ENCODE measurements at regions not wholly inside any gene's neighbourhood (a gene's known extent, or its start where the extent isn't known, plus 50 kb on each side); places are given as distances from the start of the nearest gene placed in this dataset.
"Not testable (repeated sequence)": the region's sequence is repeated elsewhere in the genome, so short reads cannot be mapped to it uniquely, and the experiment has no call there.

- no peak for DNase-seq
Measured at GRCh38 chr4:32932156-32932555, 2212.0 kb downstream of the PCDH7 start.

- DNase-seq: not testable (repeated sequence)
Measured at GRCh38 chr4:32939222-32939621, 2219.1 kb downstream of the PCDH7 start.

- DNase-seq: no peak
Measured at GRCh38 chr4:32950866-32951265, 2230.7 kb downstream of the PCDH7 start.

- no peak for DNase-seq
Measured at GRCh38 chr4:32958586-32958985, 2238.4 kb downstream of the PCDH7 start.

GRCh38 chr4:32962100-32962499, 2241.9 kb downstream of the PCDH7 start:
- no peak for DNase-seq

GRCh38 chr4:32985256-32985655, 2265.1 kb downstream of the PCDH7 start:
- no peak for DNase-seq

- no peak for DNase-seq
Measured at GRCh38 chr4:32986236-32986635, 2266.1 kb downstream of the PCDH7 start.

- no peak for DNase-seq
Measured at GRCh38 chr4:32987111-32987510, 2266.9 kb downstream of the PCDH7 start.

- no peak for DNase-seq
Measured at GRCh38 chr4:32988165-32988811, 2268.1 kb downstream of the PCDH7 start.

GRCh38 chr4:32991663-32992062, 2271.5 kb downstream of the PCDH7 start:
- no peak for DNase-seq

- DNase-seq: no peak
Measured at GRCh38 chr4:32994981-32995881, 2275.1 kb downstream of the PCDH7 start.

GRCh38 chr4:33013282-33013681, 2293.1 kb downstream of the PCDH7 start:
- no peak for DNase-seq

- no peak for DNase-seq
Measured at GRCh38 chr4:33025236-33025635, 2305.1 kb downstream of the PCDH7 start.

- no peak for DNase-seq
Measured at GRCh38 chr4:33029976-33030375, 2309.8 kb downstream of the PCDH7 start.

- DNase-seq: no peak
Measured at GRCh38 chr4:33031328-33031727, 2311.2 kb downstream of the PCDH7 start.

GRCh38 chr4:33037464-33037863, 2317.3 kb downstream of the PCDH7 start:
- no peak for DNase-seq

GRCh38 chr4:33045334-33045733, 2325.2 kb downstream of the PCDH7 start:
- no peak for DNase-seq

GRCh38 chr4:33052241-33052640, 2332.1 kb downstream of the PCDH7 start:
- DNase-seq: no peak

- DNase-seq: no peak
Measured at GRCh38 chr4:33054161-33054560, 2334.0 kb downstream of the PCDH7 start.

GRCh38 chr4:33054656-33055196, 2334.6 kb downstream of the PCDH7 start:
- DNase-seq: no peak

- DNase-seq: no peak
Measured at GRCh38 chr4:33057736-33058135, 2337.6 kb downstream of the PCDH7 start.

GRCh38 chr4:33058998-33059397, 2338.8 kb downstream of the PCDH7 start:
- DNase-seq: no peak

- no peak for DNase-seq
Measured at GRCh38 chr4:33060674-33061542, 2340.7 kb downstream of the PCDH7 start.
